ENCODE measurements at regions not wholly inside any gene's neighbourhood (a gene's known extent, or its start where the extent isn't known, plus 50 kb on each side); places are given as distances from the start of the nearest gene placed in this dataset.
"Not testable (repeated sequence)": the region's sequence is repeated elsewhere in the genome, so short reads cannot be mapped to it uniquely, and the experiment has no call there.

DNA sequence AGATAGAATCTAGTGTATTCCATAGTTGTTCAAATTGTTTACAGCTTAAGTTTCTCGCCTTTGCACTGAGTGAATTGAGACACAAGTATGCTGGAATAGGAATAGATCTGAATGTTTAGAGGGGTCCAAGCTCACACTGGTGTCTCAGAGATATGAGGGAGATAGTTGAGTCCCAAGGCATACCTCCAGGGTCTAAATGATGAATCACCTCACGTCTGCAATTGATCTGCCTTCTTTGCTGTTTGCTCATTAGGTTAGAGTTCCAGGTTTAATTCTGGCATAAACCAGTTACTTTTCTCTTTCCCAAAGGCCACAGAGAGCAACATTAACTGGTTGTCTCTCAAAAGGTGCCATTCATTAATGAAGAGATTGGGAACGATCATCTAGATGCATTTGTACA is 106.3 kb upstream of the MME start:
- no peak for DNase-seq

DNA sequence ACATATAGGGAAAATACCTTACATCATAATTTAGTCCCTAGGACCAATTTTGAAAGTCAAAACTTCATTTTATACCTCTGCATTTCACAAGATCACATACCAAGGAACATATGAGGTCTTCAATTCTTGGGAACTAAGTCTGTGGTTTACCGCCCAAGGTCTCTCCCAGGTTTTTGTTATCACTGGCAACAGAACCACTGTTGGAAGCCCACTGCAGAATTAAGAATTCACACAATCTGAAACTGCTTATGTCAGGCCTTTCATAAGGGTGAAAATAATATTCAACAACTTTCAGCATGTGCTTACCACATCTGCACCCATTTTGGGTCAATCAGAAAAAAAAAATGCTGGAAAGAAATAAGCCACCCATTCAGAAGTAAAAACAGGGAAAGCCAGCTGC is 107.2 kb upstream of the MME start:
- no peak for DNase-seq

DNA sequence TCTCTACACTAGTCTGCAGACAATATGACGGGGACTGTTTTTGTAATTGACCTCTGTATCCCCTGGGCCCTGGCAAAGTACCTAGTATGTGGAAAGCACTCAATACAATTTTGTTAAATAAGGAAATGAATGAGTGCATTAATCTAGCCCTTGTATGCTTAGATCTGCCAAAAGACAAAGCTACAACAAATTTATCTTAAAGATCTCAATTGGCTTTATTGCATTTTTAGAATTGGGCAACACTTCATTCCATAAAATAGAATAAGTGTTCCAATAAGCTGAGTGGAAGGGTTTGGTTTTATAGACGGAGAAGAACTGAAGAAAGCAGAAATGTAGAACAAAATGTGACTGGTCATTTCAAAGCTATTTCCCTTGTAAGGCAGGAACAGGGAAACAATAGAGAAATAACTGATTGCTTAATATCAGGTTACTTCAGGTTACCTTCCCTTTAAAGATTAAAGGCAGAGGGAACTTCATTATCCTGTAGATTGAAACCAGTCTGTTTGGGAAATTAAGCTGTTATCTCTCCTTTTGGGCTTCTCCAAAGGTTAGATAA is 108.3 kb upstream of the MME start:
- DNase-seq = no peak

DNA sequence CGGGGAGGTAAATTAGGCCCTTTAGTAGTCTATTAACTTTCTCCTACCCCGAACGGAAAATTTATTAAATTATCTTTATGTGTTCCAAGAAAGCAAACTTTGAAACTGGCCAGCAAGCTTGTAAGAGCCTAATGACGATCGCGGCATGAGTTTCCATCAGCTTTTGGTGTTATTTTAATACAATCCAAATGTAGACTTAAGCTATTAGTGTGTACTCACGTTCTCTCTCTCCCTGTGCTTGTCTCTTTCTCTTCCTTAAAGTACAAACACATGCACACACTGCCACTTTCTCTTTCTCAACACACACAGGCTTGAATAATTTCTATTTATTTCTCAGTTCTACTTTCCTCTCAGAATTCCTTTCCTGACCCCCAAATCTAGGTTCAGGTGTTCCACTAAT is 108.8 kb upstream of the MME start:
- no peak for DNase-seq

DNA sequence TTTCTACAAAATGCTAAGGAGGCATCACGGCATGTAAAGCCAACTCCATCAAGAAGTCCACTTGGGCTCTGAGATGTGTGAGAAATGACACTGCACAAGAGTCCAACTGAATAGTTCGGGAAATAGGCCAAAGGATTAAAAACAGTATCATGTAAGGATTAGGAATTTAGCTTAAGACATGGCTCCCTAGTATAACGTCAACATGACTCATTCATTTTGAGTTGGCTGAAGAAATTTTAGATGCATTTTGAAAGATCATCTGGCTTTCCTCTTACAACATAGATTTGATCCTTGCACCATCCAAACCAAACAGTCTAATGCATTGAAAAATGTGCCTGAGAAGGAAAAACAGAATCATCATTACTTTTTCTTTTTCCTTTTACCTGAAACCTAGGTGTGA is 109.3 kb upstream of the MME start:
- DNase-seq = no peak

DNA sequence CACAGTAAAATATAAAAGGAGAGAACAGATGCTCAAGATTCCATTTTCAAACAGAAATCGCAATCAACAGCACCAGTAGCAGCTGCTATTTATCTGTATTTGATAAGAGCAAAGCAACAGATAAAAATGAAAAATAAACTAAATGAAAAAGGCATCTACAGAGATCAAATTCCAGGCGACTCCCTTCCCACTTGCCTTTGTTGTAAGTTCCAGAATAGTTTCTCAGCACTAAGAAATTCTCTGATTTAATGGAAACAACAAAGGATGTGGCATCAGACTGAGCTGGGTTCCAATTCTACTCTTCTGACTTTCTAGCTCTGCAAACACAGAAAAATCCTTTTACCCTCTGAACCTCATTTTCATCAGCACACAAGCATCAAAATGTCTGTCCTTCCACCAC is 110.8 kb upstream of the MME start:
- no peak for DNase-seq

DNA sequence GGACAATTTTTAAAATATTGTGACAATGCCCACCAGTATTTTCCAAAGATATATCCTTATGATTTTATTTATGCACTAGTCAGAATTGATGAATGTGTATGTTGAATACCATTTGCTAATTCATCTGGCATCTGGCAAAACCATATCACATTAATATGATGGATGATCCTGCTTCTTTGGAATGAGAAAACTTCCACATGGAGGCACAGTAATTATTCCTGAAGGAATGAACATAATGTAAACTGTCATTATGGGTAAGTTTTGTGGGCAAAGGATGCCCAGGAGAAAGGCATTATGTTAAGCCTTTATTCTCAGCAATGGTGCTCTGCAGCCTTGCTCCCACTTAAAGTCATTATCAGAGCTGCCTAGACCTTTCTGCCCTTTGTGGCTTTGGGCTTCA is 113.0 kb upstream of the MME start:
- no peak for DNase-seq

DNA sequence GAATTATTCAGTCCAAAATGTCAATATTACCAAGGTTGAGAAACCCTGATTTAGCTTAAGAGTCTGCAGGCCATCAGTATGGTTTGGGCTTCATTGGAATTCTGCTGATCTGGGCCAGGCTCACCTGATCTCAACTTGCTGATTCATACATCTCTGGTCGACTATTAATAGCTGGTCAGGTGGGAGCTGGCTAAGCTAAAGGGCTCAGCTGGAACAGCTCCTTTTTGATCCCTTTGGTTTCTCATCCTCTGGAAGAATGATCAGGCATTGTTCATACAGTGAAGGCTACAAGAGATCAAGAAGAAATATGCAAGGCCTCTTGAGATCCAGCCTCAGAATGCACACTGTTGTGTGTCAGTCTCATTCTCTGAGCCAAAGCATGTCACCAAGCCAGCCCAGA is 123.3 kb upstream of the MME start:
- no peak for DNase-seq

DNA sequence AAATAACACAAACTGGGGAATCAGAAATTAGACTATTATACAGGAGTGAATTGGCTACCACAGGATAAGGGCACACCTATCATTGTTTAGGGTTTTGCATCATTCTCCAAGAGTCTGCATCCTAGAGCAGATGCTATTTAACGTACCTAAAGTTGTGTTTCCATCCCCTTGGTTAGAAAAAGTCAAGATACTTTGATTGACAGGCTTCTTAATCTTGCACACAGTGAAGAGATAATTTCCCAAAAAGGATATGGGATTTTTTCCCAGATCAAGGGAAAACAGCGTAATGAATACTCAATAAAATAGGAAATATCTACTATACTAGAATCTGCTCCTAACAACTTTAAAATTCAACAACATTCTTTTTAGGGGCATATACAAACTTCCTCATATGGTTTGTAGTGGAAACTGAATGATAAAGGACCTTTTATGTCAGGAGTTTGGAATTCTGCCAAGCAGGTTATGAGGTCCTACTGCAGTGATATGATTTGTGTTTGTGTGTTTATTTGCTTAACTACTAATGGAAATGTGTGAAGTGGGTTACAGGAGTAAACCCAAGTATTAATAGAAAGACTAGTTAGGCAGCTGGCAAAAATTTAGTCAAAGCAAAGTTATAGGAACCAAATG is 124.1 kb upstream of the MME start:
- DNase-seq = peak in 2 of 3 experiments; percentile 23 to 87

DNA sequence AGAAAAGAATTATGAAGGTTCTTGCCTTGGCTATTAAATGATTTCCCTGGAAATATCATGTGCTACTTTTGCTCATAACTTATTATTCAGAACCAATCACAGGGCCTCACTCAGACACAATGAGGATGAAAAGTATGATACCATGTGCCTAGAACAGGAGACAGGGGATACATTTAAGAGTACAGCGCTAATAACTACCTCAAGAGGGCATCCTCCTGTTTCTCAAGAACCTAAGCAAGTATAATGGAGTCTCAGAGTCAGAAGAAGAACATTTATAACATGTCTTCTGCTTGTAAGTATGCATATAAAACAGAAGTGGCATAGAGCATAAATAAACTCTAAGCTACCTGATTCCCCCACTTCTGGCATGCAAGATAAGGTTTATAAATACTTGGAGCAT is 125.4 kb upstream of the MME start:
- peak in 1 of 3 experiments; percentile 38 for DNase-seq

DNA sequence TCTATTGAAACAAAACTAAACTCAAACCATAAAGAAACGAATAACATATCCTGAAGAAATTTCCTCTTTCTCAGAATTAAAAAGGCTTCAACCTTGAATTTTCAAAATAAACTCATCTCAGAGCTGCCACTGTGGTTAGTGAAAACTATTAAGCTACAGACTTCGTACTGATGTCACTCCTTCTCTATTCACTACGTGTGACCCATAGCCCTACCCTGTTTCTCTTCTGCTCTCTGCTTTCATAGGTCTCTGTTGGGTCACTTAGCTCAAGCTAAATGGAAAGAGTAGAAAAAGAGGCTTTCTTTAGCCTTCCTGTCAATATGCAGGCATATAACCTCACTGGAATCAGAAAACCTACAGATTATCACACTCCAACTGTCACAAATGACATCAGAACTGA is 126.6 kb upstream of the MME start:
- DNase-seq = no peak

DNA sequence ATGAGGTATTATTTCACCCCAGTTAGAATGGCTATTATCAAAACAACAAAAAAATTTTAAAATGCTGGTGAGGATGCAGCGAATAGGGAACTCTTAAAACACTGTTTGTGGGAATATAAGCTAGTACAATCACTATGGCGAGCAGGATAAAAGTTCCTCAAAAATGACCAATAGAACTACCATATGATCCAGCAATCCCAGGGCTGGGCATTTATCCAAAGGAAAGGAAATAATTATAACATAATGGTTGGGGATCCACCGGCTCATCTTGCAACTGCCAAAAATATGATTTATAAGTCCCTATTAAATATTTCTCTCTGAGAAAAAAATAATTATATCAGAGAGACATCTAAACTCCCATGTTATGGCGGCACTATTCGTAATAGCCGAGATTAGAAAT is 127.6 kb upstream of the MME start:
- DNase-seq = no peak

DNA sequence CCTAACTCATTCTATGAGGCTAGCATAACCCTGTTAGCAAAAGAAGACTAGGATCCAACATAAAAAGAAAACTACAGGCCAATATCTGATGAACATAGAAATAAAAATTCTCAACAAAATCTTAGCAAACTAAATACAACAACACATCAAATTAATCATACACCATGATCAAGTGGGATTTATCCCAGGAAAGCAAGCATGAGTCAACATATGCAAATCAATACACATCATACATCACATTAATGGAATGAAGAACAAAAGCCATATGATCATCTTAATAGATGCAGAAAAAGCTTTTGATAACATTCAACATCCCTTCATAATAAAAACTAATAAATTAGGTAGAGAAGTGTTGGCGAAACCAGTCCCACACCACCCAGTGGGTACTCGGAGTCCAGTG is 136.1 kb upstream of the MME start:
- no peak for DNase-seq

DNA sequence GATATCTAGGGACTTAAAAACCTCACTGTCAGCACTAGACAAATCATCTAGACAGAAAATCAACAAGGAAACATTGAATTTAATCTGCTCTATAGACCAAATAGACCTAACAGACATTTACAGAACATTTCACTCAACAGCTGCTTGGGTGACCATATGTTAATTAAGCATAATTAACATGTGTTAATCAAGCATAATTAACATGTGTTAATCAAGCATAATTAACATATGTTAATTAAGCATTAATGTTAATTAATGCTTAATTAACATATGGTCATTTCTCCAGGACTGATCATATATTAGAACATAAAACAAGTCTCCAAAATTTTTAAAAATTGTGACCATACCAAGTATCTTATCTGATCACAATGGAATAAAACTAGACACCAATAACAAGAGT is 137.3 kb upstream of the MME start:
- no peak for DNase-seq

DNA sequence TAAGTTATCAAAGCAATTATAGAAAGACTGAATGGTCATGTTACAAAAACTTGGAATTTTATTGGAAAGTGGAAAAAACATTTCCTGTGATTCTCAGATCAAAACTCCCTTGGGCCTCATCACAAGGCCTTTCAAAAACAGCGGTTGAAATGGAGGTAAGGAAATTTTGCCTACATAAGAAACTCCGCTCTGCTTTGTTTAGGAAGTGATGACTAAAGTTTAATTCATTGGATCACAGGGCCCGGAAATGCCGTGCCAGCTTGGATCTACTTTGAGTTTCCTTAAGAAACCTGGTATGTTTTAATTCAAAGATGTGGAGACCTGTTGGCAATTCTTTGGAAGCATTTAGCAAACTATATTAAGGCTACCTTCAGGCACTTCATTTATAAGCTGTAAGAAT is 143.9 kb upstream of the MME start:
- no peak for DNase-seq

DNA sequence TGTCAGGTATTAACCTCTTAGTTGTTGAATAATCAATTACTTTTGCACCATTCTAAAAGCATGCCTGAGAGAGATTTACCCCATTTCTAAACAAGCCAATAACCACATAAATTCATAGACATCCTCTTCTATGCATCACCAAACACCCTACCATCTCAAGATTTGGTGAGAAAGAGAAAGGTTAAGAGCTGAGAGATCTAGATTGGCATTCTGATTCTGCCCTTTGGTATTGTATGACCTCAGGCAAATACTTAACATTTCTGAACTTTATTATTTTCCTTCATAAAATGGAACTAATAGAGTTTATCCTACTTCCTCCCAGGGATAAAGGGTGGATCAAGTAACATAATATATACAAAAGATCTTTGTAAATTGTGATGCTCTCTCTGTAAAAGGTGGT is 146.5 kb upstream of the MME start:
- no peak for DNase-seq

DNA sequence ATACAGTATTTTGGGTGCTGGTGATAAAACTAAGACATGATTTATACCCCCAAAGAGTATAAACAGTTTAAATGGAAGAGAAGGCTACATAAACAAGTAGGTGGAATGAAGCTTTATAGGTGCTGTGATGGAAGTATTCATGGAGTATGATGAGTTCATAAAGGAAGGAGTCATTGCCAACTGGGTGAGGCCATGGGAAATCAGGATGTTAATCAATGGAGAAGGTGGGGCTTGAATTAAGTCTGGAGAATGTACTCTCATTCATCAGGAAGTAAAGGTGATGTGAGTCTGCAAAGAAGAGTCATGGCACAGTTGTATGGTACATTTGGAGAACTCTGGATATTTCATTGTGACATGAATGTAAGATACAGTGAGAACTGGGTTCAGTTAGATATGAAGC is 147.5 kb upstream of the MME start:
- no peak for DNase-seq

DNA sequence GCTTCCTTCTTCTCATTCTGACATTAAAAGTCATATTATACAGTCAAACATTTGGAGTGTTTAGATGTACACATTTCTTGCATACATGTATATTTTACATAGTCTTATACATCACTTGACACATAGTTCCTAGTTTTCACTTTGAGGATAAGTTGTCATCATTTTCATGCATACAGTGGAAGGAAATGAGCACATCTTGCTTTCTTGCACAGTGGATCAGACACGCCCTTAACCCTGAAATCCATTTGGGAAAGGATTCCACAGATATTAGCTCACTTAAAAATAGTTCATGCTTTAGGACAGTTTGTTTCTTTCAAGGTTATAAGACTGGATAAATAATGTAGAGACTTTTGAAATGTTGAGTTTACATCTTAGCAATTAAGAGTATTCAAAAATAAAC is 148.6 kb upstream of the MME start:
- DNase-seq = no peak

DNA sequence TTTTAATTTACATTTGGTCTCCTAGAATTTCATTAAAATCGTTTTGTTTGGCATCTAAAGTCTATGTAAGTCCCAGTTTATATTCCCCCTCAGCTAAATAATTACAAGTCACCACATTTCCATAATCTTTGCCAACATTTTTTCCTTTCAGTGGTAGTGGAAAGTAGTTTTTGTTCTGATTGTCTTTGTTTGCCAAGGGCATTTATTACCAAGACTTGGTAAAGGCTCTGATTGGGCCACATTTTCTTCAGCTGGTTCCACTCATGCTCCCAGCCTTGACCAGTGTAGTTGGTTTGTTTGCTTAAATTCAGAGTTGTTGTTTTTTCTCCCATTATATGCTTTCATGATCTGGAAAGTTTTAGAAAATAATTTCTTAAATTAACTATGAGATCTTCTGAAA is 153.4 kb upstream of the MME start:
- DNase-seq = no peak

DNA sequence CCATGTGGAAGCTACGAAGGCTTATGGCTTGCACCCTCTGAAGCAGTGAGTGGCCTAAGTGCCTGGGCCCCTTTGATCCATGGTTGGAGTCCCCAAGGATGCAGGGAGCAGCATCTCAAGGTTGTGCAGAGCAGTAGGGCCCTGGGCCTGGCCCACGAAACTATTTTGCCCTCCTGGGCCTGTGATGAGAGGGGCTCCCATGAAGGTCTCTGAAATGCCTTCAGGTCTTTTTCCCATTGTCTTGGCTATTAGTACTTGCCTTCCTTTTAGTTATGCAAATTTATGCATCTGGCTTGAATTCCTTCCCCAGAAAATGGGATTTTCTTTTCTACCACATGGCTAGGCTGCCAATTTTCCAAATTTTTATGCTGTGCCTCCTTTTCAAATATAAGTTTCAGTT is 158.8 kb upstream of the MME start:
- DNase-seq = no peak

DNA sequence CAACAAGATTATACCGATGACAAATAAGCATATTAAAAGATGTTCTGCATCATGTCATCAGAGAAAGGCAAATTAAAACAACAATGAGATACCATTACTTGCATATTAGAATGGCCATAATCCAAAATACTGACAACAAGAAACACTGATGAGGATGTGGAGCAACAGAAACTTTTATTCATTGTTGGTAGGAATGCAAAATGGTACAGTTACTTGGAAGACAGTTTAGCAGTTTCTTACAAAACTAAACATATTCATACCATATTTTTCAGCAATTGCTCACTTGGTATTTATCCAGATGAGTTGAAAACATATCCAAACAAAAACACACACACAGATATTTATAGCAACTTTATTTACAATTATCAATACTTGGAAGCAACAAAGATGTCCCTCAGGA is 160.9 kb upstream of the MME start:
- DNase-seq = no peak

DNA sequence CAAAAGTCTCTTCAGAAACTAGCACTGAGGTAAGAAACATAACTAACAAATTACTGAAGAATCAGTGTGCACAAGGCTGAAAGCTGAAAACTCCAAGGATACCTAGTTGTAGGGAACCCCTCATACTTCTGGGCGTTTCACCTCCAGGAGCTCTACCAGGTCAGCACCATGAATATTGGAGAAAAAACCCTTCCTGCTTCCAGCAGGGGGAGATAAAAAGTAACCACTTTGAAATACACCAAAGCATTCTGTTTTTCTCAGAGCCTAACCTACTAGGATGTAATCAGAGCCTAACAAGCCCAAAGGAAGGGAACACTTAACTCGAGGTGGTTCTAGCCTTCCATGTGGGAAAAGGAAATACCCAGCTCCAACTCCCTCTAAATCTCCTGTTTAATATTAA is 175.8 kb upstream of the MME start:
- DNase-seq = peak in 1 of 3 experiments; percentile 30

DNA sequence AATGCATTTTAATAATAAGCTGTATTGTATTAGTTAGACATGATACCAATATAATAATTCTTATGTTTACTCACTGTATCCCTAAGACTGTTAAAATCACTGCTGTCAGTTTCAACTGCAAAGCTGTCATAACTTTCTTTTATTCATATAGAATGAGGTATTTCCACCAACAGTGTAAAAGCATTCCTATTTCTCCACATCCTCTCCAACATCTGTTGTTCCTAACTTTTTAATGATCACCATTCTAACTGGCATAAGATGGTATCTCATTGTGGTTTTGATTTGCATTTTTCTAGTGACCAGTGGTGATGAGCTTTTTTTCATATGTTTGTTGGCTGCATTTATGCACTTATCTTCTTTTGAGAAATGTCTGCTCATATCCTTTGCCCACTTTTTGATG is 177.6 kb upstream of the MME start:
- DNase-seq = not testable (repeated sequence)

DNA sequence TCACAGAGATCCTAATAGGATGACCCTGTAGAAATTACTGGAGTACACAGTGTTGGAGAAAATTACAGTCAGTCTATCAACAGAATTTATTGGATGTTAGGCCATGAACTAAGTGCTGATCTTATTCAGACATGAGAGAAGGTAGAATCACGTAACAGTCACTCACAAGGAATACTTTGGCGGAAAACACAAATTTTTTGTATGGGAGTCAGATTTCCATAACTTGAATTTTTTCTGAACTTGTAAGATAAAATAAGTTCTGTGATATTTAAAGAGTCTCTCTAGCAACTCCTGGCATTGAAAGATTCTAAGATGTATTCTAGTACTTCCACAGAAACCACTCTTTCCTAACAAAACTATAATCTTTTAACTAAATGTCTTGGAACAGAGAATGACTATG is 178.8 kb upstream of the MME start:
- DNase-seq = no peak

DNA sequence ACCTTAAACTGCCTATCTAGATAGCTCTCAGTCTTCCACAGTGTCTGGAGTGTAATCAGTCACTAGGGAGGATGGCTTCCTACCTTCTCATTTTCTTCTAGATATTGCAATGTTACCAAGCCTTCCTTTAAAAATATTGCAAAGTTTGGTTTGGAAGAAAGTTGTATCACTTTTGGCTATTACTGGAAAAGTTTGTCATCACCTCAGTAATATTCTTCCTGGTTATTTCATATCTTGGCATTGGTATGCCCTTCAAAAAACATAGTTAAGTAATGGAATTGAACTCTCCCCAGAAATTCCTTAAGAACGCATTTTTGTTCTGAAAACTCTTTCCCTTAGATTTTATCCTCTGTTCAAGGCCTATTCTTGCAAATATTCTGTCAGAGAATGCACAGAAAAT is 179.3 kb upstream of the MME start:
- no peak for DNase-seq

DNA sequence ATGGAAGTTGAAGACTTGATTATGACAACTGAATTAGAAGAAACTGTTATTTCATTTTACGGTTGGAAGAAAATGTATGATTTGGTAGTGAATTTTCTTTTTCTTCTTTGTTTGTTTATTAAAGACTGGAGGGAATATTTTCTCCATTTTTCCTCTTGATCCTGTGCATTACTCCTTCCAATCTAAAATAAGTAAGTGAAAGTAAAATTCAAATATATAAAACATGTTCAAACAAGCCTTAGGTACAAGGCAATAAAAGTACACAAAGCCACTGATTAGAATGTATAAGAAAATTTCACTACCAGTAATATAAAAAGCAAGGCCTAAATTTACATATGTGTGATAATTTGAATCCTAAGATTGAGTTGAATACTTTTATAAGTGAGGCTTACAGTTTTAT is 181.2 kb upstream of the MME start:
- DNase-seq = no peak

Measured in NCI-H1417 (cell line).